ENCODE measurements at regions not wholly inside any gene's neighbourhood (a gene's known extent, or its start where the extent isn't known, plus 50 kb on each side); places are given as distances from the start of the nearest gene placed in this dataset.

DNA sequence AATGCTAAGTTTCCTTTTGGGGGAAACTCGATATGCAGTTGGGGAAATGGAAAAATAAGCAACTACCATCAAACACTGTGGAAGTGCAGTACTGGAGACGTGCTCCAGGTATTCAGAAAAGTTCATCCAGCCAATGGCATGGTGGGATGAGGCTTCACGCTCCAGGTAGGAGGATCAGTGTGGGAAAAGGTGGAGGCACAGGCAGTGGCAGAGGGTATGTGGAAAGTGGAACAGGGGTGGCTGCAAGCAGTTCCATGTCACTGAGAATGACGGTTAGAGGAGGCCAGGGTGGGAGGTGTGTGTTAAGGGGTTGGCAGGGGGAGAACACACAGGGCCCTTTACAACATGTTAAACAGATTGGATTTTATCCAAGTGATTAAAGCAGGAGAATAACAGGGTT lies 105.1 kb upstream of the NCAM1 start:
- H3K36me3 ChIP-seq (ENCODE audit: insufficient read depth, low read length), result no peaks in the 10 kb centered on the region
- peaks cover 9% of the 10 kb centered on the region for H3K4me1 ChIP-seq (ENCODE audit: insufficient read depth, low read length)
- H3K4me3 ChIP-seq (ENCODE audit: insufficient read depth, low read length), result no peak overlapping the region
- H3K79me2 ChIP-seq (ENCODE audit: insufficient read depth, low read length), result no peaks in the 10 kb centered on the region
- no peak overlapping the region for H2AFZ ChIP-seq (ENCODE audit: low read length)
- no peaks in the 10 kb centered on the region for H3K27me3 ChIP-seq (ENCODE audit: insufficient read depth, low read length)
- TF ChIP-seq CTCF (IDR thresholded peaks at IDR 0.05; ENCODE audit: extremely low read depth, low read depth, low read length), result no peak
- H4K20me1 ChIP-seq (ENCODE audit: insufficient read depth, low read length), result no peaks in the 10 kb centered on the region
- no peaks in the 10 kb centered on the region for H3K9me3 ChIP-seq (ENCODE audit: low read depth, low read length)
- DNase-seq (ENCODE audit: insufficient read length, low spot score, missing footprints), result no peak
- H3K27ac ChIP-seq (ENCODE audit: low read depth, low read length), result no peak overlapping the region
- no peak overlapping the region for H3K4me2 ChIP-seq (ENCODE audit: insufficient read depth, low read length)

- Histone ChIP-seq H3K4me2 (ENCODE audit: insufficient read depth, low read length) (no peak overlapping the region), H3K9me3 (ENCODE audit: low read depth, low read length) (no peaks in the 10 kb centered on the region), H3K27me3 (ENCODE audit: insufficient read depth, low read length) (no peaks in the 10 kb centered on the region), H3K4me3 (ENCODE audit: insufficient read depth, low read length) (no peak overlapping the region), H3K4me1 (ENCODE audit: insufficient read depth, low read length) (peaks cover 9% of the 10 kb centered on the region), H3K36me3 (ENCODE audit: insufficient read depth, low read length) (no peaks in the 10 kb centered on the region), H2AFZ (ENCODE audit: low read length) (no peak overlapping the region), H3K27ac (ENCODE audit: low read depth, low read length) (no peak overlapping the region), H3K79me2 (ENCODE audit: insufficient read depth, low read length) (no peaks in the 10 kb centered on the region), H4K20me1 (ENCODE audit: insufficient read depth, low read length) (no peaks in the 10 kb centered on the region)
- no peak for DNase-seq (ENCODE audit: insufficient read length, low spot score, missing footprints)
- no peak for TF ChIP-seq CTCF (IDR thresholded peaks at IDR 0.05; ENCODE audit: extremely low read depth, low read depth, low read length)
Measured at GRCh38 chr11:112856591-112856990, 104.6 kb upstream of the NCAM1 start.

GRCh38 chr11:112858289-112859023 lies 102.8 kb upstream of the NCAM1 start:
- no peak for TF ChIP-seq CTCF (IDR thresholded peaks at IDR 0.05; ENCODE audit: extremely low read depth, low read depth, low read length)
- Histone ChIP-seq H4K20me1 (ENCODE audit: insufficient read depth, low read length) (no peaks in the 10 kb centered on the region), H3K4me2 (ENCODE audit: insufficient read depth, low read length) (no peak overlapping the region), H3K36me3 (ENCODE audit: insufficient read depth, low read length) (no peaks in the 10 kb centered on the region), H3K4me1 (ENCODE audit: insufficient read depth, low read length) (no peaks in the 10 kb centered on the region), H3K9me3 (ENCODE audit: low read depth, low read length) (no peaks in the 10 kb centered on the region), H3K27ac (ENCODE audit: low read depth, low read length) (no peak overlapping the region), H2AFZ (ENCODE audit: low read length) (no peak overlapping the region), H3K79me2 (ENCODE audit: insufficient read depth, low read length) (no peaks in the 10 kb centered on the region), H3K27me3 (ENCODE audit: insufficient read depth, low read length) (no peaks in the 10 kb centered on the region), H3K4me3 (ENCODE audit: insufficient read depth, low read length) (no peak overlapping the region)
- no peak for DNase-seq (ENCODE audit: insufficient read length, low spot score, missing footprints)

- Histone ChIP-seq H3K27me3 (ENCODE audit: insufficient read depth, low read length) (no peaks in the 10 kb centered on the region), H3K4me1 (ENCODE audit: insufficient read depth, low read length) (no peaks in the 10 kb centered on the region), H2AFZ (ENCODE audit: low read length) (no peak overlapping the region), H3K36me3 (ENCODE audit: insufficient read depth, low read length) (no peaks in the 10 kb centered on the region), H3K79me2 (ENCODE audit: insufficient read depth, low read length) (no peaks in the 10 kb centered on the region), H4K20me1 (ENCODE audit: insufficient read depth, low read length) (no peaks in the 10 kb centered on the region), H3K4me3 (ENCODE audit: insufficient read depth, low read length) (no peak overlapping the region), H3K9me3 (ENCODE audit: low read depth, low read length) (no peaks in the 10 kb centered on the region), H3K4me2 (ENCODE audit: insufficient read depth, low read length) (no peak overlapping the region), H3K27ac (ENCODE audit: low read depth, low read length) (no peak overlapping the region)
- DNase-seq (ENCODE audit: insufficient read length, low spot score, missing footprints), result no peak
- no peak for TF ChIP-seq CTCF (IDR thresholded peaks at IDR 0.05; ENCODE audit: extremely low read depth, low read depth, low read length)
Measured at GRCh38 chr11:112859787-112860186, 101.4 kb upstream of the NCAM1 start.

Measured in osteoblast (primary cell).